Stimulated activated effector memory CD8-positive, alpha-beta T cell treated with anti-CD3 and anti-CD28 coated beads, Interleukin-12 subunit alpha, Interleukin-12 subunit beta, amount 100 ng/mL, for 72 hours (primary cell): ENCODE measurements at regions not wholly inside any gene's neighbourhood (a gene's known extent, or its start where the extent isn't known, plus 50 kb on each side); places are given as distances from the start of the nearest gene placed in this dataset.
"Not testable (repeated sequence)": the region's sequence is repeated elsewhere in the genome, so short reads cannot be mapped to it uniquely, and the experiment has no call there.

Experiments
- ATAC-seq: fragments of 150-1000 bp; cut with Tn5 transposase; 2 replicates; pipeline ENCODE4 v1.10.0; 2021
- DNase-seq, 2 donors: peaks; one replicate each; pipeline ENCODE4 v3.0.0; 2021 to 2022; ENCODE audit warnings: low spot score in 2 of 2
- H3K27ac Mint-ChIP-seq: one replicate; pipeline ENCODE4 v1.8.0; 2022; ENCODE audit warnings: mild to moderate bottlenecking, mixed read lengths
- H3K36me3 Mint-ChIP-seq: one replicate; pipeline ENCODE4 v1.8.0; 2022; ENCODE audit warnings: mild to moderate bottlenecking, mixed read lengths
- H3K4me1 Mint-ChIP-seq: one replicate; pipeline ENCODE4 v1.8.0; 2022; ENCODE audit warnings: mixed read lengths
- H3K4me3 Mint-ChIP-seq: one replicate; pipeline ENCODE4 v1.8.0; 2022; ENCODE audit warnings: mild to moderate bottlenecking, mixed read lengths
- H3K9me3 Mint-ChIP-seq: one replicate; pipeline ENCODE4 v1.8.0; 2022; ENCODE audit warnings: mixed read lengths

DNA sequence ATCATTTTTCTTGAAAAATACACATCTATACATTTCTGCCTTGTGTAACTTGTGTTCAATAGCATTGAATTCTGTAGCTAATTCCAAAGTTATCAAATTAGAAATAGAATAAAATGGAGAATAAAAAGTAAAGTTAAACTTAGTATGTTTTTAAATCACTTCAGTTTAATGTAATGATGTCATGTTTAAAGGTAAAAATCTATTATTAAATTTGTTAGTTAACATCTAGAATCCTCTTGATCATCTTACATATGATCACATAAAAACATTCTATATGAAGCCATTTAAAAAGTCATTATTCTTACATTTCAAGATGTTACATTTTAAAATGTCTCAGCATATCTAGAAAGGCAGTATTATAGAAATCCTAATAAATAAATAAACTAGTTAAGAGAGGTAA is 1163.2 kb downstream of the PLA2G4A start:
- ATAC-seq (no peak), DNase-seq (no peak)
- H3K27ac Mint-ChIP-seq = no peak overlapping the region
- no peak overlapping the region for H3K4me3 Mint-ChIP-seq
- no peaks in the 10 kb centered on the region for H3K9me3 Mint-ChIP-seq
- no peaks in the 10 kb centered on the region for H3K36me3 Mint-ChIP-seq
- no peaks in the 10 kb centered on the region for H3K4me1 Mint-ChIP-seq

DNA sequence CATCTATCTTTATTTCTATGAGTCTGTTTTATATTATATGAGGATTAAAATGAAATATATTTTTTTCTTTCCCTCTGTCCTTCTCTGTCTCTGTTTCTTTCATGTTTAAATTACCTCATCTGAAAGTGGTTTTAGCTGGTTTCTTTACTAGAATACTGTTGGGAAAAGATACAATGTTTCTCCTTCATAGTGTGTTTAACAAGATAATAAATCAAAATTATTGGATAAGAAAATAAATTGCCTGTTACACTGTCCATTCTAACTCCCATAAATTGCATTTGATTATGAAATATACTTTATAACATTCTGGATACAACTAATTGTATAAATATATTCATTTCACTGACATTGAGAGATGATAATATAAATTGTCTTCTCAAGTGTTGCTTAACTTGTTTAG is 1168.0 kb downstream of the PLA2G4A start:
- Mint-ChIP-seq H3K27ac (no peak overlapping the region), H3K4me1 (no peaks in the 10 kb centered on the region), H3K4me3 (no peak overlapping the region), H3K36me3 (no peaks in the 10 kb centered on the region), H3K9me3 (peaks cover 4% of the 10 kb centered on the region)
- no peak for ATAC-seq
- DNase-seq = no peak

DNA sequence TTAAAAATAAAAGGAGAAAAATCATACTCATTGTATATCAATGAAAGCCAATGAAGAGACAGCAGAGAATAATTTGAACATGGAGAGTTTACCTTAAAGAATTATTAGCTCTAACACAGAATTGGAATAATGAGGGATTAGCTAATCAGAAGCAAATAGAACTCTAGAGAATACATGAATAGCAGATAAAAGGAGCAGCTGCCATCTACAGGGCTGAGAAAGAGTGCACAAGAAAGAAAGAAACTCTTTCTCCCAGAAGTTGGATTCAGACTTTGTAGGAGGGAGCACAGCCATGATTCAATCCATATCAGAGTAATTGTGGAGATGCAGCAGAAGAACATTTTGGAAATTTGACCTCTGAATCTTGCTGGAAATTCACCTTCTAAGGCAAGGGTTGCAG is 1171.2 kb downstream of the PLA2G4A start:
- no peak for DNase-seq
- Mint-ChIP-seq H3K27ac (no peak overlapping the region), H3K4me1 (no peaks in the 10 kb centered on the region), H3K36me3 (no peaks in the 10 kb centered on the region), H3K4me3 (no peak overlapping the region), H3K9me3 (peaks cover 4% of the 10 kb centered on the region)
- ATAC-seq = no peak

DNA sequence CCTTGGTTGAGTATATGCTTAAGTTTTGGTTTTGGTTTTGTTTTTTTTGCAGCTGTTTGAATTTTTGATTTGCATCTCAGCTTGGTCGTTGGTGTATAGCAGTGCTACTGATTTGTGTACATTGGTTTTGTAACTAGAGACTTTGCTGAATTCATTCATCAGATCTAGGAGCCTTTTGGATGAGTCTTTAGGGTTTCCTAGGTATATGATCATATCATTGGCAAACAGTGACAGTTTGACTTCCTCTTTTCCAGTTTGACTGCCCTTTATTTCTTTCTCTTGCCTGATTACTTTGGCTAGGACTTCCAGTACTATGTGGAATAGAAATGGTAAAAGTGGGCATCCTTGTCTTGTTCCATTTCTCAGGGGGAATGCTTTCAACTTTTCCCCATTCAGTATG is 1174.9 kb downstream of the PLA2G4A start:
- not testable (repeated sequence) for H3K9me3 Mint-ChIP-seq, ATAC-seq, H3K27ac Mint-ChIP-seq, H3K36me3 Mint-ChIP-seq, DNase-seq, H3K4me3 Mint-ChIP-seq, H3K4me1 Mint-ChIP-seq

DNA sequence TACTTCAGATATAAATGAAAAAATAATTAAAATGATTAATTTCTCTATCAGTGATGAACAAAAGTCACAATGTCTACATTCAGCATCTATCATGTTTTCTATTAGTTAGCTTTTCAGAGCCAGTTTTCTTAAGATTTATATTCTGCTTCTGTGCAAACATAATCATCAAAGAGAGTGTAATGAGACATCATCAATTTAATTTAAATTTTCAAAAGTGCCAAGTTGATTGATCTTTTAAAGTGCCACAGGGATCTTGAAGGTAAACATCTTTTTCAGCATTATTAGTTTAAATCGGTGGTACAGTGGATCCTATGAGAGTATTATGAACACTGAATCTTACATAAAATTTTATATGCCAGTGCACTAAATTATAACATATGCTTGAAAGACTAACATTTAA is 1176.1 kb downstream of the PLA2G4A start:
- H3K4me3 Mint-ChIP-seq = no peak overlapping the region

DNA sequence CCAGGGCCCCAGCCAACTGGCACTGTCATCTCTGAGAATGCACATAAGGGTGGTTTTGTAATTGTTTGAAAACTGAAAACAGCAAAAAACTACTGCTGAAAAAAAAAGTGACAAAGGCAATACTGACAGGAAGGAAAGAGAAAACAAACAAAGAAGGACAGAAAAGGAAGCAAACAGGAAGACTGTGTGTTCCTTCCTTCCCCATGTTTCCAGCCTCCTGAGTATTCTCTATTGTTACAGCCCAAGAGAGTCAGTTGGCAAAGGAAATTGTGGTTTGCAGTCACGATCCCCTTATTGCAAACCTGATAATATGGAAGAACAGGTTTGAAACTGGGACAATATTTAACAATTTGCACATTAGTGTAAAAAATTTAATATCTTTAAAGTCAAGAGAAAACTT is 1177.6 kb downstream of the PLA2G4A start:
- no peak for ATAC-seq
- Mint-ChIP-seq H3K27ac (no peak overlapping the region), H3K9me3 (peaks cover 4% of the 10 kb centered on the region), H3K4me3 (no peak overlapping the region), H3K4me1 (no peaks in the 10 kb centered on the region), H3K36me3 (no peaks in the 10 kb centered on the region)
- no peak for DNase-seq

More for the DNA sequence above, 1176.1 kb downstream of the PLA2G4A start:
- Mint-ChIP-seq H3K4me1 (no peaks in the 10 kb centered on the region), H3K36me3 (no peaks in the 10 kb centered on the region), H3K27ac (no peak overlapping the region), H3K9me3 (peaks cover 6% of the 10 kb centered on the region)
- DNase-seq = no peak
- no peak for ATAC-seq

DNA sequence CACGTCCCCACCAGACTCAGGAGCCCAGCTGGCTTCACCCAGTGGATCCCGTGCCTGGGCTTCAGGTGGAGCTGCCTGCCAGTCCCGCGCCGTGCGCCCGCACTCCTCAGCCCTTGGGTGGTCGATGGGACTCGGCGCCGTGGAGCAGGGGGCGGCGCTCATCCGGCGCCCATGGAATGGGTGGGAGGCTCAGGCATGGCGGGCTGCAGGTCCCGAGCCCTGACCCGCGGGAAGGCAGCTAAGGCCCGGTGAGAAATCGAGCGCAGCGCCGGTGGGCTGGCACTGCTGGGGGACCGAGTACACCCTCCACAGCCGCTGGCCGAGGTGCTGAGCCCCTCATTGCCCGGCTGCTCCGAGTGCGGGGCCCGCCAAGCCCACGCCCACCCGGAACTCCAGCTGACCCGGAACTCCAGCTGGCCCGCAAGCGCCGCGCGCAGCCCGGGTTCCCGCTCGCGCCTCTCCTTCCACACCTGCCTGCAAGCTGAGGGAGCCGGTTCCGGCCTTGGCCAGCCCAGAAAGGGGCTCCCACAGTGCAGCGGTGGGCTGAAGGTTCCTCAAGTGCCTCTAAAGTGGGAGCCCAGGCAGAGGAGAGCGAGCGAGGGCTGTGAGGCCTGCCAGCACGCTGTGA is 1184.6 kb downstream of the PLA2G4A start:
- peaks cover 14% of the 10 kb centered on the region for H3K9me3 Mint-ChIP-seq

DNA sequence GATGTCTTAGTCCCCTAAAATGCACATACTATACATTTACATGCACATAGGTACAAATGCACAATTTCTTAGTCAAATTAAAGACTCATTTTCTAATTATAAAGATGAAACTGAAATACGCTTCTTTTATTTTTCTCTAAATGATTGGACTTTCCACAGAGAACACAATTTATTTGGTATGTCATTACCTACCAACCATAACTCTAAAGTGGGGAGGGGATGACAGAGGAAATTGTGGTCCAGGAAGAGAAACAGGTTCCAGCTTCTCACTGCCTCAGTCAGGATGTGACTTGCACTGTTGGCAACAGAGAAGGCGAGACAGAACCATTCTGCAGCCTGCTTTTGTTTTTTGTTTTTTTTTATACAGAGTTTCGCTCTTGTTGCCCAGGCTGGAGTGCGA is 1189.2 kb downstream of the PLA2G4A start:
- no peak overlapping the region for H3K4me3 Mint-ChIP-seq
- H3K9me3 Mint-ChIP-seq = peaks cover 24% of the 10 kb centered on the region
- ATAC-seq (no peak), DNase-seq (no peak)
- no peaks in the 10 kb centered on the region for H3K36me3 Mint-ChIP-seq
- no peak overlapping the region for H3K27ac Mint-ChIP-seq
- no peaks in the 10 kb centered on the region for H3K4me1 Mint-ChIP-seq

More for the DNA sequence above, 1184.6 kb downstream of the PLA2G4A start:
- H3K36me3 Mint-ChIP-seq, H3K4me1 Mint-ChIP-seq, DNase-seq, H3K4me3 Mint-ChIP-seq, H3K27ac Mint-ChIP-seq, ATAC-seq: not testable (repeated sequence)

DNA sequence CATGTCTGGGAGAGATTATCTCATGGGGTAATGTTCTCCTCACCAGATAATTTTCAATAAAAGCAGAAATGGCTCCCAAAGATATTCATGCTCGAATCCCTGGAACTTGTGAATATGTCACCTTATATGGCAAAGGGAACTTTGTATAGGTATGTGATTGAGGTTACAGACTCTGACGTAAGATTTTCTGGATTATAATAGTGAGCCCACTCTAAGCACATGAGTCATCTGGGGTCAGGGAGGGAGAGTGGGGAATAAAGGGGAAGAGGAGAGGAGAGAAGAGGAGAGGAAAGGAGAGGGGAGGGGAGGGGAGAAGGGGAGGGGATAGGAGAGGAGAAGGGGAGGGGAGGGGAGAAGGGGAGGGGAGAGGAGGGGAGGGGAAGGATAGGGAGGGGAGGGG is 1193.9 kb downstream of the PLA2G4A start:
- no peaks in the 10 kb centered on the region for H3K36me3 Mint-ChIP-seq
- no peaks in the 10 kb centered on the region for H3K4me1 Mint-ChIP-seq
- DNase-seq (no peak), ATAC-seq (no peak)
- no peak overlapping the region for H3K27ac Mint-ChIP-seq
- peaks cover 24% of the 10 kb centered on the region for H3K9me3 Mint-ChIP-seq
- H3K4me3 Mint-ChIP-seq = no peak overlapping the region

DNA sequence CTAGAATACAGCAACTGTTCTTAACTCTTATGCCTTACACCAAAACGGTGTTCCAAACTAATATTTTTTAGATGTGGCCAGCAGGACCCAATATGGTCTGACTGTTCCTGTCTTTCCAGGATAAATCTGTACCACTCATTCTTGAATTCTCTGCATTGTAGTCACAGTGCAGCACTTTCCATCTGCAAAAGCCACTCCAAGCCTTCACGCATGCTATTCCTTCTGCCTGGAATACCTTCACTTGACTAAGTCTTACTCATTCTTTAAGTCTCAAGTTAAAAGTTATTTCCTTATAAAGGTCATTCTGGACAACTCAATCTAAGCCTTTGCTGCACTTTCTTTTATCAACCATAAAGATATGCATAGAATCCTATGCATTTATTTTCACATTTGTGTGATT is 1194.5 kb downstream of the PLA2G4A start:
- DNase-seq = no peak
- Mint-ChIP-seq H3K27ac (no peak overlapping the region), H3K4me1 (no peaks in the 10 kb centered on the region), H3K4me3 (no peak overlapping the region), H3K9me3 (peaks cover 24% of the 10 kb centered on the region), H3K36me3 (no peaks in the 10 kb centered on the region)
- no peak for ATAC-seq

DNA sequence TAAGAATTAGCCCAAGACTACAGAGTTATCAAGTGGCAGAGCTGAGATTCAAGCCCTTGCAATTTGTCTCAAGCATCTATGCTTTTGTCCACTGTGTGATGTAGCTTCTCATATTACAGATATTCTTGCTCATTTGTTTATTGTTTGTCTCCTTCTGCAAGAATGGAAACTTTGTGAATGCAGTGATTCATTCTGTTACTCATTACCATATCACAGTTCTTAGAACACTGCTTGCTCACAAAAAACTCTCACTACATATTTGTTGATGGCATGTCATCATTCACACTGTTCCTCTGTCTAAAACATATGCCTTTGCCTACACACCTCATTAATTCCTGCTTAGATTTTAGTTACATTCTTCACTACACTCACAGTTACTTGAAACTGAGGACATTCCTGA is 1198.9 kb downstream of the PLA2G4A start:
- H3K4me1 Mint-ChIP-seq = no peaks in the 10 kb centered on the region
- H3K36me3 Mint-ChIP-seq = no peaks in the 10 kb centered on the region
- peak; percentile 46 for ATAC-seq
- H3K27ac Mint-ChIP-seq = no peak overlapping the region
- H3K4me3 Mint-ChIP-seq = no peak overlapping the region
- peaks cover 5% of the 10 kb centered on the region for H3K9me3 Mint-ChIP-seq
- DNase-seq = no peak

DNA sequence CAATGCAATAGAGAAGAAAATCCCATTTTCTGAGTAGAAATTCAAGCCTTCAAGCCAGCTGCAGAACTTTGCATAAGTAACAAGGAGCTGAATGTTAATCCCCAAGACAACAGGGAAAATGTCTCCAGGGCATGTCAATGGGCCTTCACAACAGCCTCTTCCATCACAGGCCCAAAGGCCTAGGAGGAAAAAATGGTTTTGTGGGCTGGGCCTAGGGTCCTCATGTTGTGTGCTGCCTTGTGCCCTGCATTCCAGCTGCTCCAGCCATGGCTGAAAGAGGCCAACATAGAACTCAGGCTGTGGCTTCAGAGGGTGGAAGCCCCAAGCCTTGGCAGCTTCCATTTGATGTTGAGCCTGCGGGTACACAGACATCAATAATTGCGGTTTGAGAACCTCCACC is 1208.8 kb downstream of the PLA2G4A start:
- DNase-seq, H3K9me3 Mint-ChIP-seq, H3K27ac Mint-ChIP-seq, H3K36me3 Mint-ChIP-seq, H3K4me1 Mint-ChIP-seq, H3K4me3 Mint-ChIP-seq, ATAC-seq: not testable (repeated sequence)

DNA sequence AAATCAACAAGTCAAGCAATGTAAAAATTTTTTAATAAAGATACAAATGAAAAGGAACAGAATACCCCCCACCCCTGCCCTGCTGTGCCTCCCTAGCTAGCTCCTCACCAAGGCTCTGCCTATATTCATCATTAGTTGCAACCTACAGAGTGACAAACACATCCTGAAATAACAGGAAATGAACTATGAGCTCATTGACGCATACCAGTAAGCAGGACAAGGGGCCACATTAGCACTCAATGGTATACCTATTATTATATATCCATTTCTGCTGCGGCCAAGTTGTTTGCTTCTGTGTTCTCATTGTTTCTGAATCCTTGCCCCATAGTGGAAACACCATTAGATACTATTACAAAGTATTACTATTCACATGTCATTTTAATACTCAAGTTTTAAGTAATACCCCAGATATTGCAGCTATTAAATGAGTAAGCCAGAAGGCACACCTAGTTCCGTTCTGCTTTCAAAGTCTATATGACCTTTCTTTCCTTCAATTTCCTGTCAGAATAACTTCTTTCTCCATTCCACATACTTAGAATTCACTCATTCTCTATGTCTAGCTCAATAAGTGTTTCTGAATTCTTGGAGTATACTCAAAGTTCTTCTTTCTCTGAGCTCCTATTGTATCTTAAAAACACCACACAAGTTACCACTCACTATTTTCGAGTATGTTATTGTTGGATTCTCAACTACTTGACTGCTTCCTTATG is 1214.9 kb downstream of the PLA2G4A start:
- Mint-ChIP-seq H3K27ac (no peak overlapping the region), H3K4me3 (no peak overlapping the region), H3K4me1 (no peaks in the 10 kb centered on the region), H3K9me3 (peaks cover 17% of the 10 kb centered on the region), H3K36me3 (no peaks in the 10 kb centered on the region)
- no peak for ATAC-seq
- DNase-seq = no peak

DNA sequence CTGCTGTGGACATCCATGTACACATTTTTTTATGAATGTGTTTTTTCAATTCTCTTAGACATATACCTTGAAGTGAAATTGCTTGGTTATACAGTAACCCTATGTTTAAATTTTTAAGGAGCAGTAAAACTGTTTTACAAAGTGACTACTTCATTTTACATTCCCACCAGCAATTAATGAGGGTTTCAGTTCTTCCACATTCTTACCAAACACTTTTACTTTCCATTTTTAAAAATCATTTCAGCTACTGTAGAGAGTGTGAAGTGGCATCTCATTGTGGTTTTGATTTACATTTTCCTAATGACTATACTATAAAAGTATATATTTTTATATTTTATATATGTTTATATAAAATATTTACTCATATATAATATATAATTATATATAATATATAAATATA is 1221.5 kb downstream of the PLA2G4A start:
- no peak for DNase-seq
- Mint-ChIP-seq H3K36me3 (no peaks in the 10 kb centered on the region), H3K27ac (no peak overlapping the region), H3K9me3 (peaks cover 25% of the 10 kb centered on the region), H3K4me3 (no peak overlapping the region), H3K4me1 (no peaks in the 10 kb centered on the region)
- ATAC-seq = no peak

DNA sequence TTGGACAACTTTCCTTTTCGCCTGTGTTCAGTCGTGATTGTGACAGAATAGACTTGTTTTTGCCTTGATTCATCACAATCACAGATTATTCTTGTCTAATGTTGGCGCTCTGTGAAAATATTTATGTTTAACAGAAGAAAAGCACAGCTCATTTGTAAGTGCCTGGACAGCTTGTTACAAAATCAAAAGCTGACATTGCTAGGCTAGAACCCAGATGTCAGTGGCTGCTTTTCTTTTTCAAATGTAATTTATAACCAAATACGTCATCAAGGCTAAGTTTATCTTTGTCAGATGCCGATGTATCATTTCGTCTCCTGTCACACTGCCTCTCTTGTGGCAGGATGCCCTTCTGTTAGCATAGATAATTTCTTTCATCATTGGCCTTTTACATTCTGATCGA is 1227.3 kb downstream of the PLA2G4A start:
- Mint-ChIP-seq H3K36me3 (no peaks in the 10 kb centered on the region), H3K9me3 (peaks cover 23% of the 10 kb centered on the region), H3K27ac (no peak overlapping the region), H3K4me1 (no peaks in the 10 kb centered on the region), H3K4me3 (no peak overlapping the region)
- no peak for ATAC-seq
- no peak for DNase-seq

DNA sequence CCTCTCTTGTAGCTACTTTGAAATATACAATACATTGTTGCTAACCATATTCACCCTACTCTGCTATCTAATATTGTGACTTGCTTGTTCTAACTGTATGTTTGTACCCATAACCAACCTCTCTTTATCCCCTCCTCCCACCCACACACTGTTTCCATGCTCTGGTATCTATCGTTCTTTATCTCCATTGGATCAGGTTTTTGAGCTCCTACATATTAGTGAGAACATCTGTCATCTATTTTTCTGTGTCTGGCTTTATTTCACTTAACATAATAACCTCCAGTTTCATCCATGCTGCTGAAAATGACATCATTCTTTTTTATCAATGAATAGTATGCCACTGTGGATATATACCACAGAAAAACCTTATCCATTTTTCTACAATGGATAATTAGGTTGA is 1230.1 kb downstream of the PLA2G4A start:
- H3K4me1 Mint-ChIP-seq = no peaks in the 10 kb centered on the region
- H3K9me3 Mint-ChIP-seq = peaks cover 19% of the 10 kb centered on the region
- no peaks in the 10 kb centered on the region for H3K36me3 Mint-ChIP-seq
- H3K4me3 Mint-ChIP-seq = no peak overlapping the region
- ATAC-seq = no peak
- DNase-seq = no peak
- no peak overlapping the region for H3K27ac Mint-ChIP-seq
